HT1080 (cell line): ENCODE measurements at regions not wholly inside any gene's neighbourhood (a gene's known extent, or its start where the extent isn't known, plus 50 kb on each side); places are given as distances from the start of the nearest gene placed in this dataset.
A peak's percentile ranks its signal among the peaks of the same experiment; 100 is the strongest.
"Not testable (repeated sequence)": the region's sequence is repeated elsewhere in the genome, so short reads cannot be mapped to it uniquely, and the experiment has no call there.

Experiments used
- DNase-seq: peaks from one replicate; pipeline ENCODE4 v3.0.0-alpha.2; 2015; ENCODE audit warnings: low read depth

GRCh38 chr2:186379052-186379451, 107.0 kb upstream of the ZC3H15 start:
- DNase-seq = no peak

- DNase-seq = no peak
Measured at GRCh38 chr2:186380805-186381204, 105.3 kb upstream of the ZC3H15 start.

- no peak for DNase-seq
Measured at GRCh38 chr2:186381573-186381972, 104.5 kb upstream of the ZC3H15 start.

GRCh38 chr2:186382932-186383331, 103.1 kb upstream of the ZC3H15 start:
- DNase-seq = no peak

GRCh38 chr2:186384226-186384625, 101.8 kb upstream of the ZC3H15 start:
- no peak for DNase-seq

GRCh38 chr2:186385638-186386201, 100.3 kb upstream of the ZC3H15 start:
- DNase-seq = not testable (repeated sequence)

GRCh38 chr2:186399082-186399644, 86.9 kb upstream of the ZC3H15 start:
- no peak for DNase-seq

GRCh38 chr2:186405842-186406241, 80.2 kb upstream of the ZC3H15 start:
- DNase-seq = no peak

GRCh38 chr2:186407611-186408010, 78.4 kb upstream of the ZC3H15 start:
- DNase-seq = no peak

- no peak for DNase-seq
Measured at GRCh38 chr2:186410802-186411201, 75.3 kb upstream of the ZC3H15 start.

GRCh38 chr2:186422226-186422625, 63.8 kb upstream of the ZC3H15 start:
- peak; percentile 73 for DNase-seq

- DNase-seq = no peak
Measured at GRCh38 chr2:186423481-186423880, 62.6 kb upstream of the ZC3H15 start.

GRCh38 chr2:186424265-186424664, 61.8 kb upstream of the ZC3H15 start:
- no peak for DNase-seq

GRCh38 chr2:186425576-186425975, 60.5 kb upstream of the ZC3H15 start:
- no peak for DNase-seq

- no peak for DNase-seq
Measured at GRCh38 chr2:186426153-186427016, 59.7 kb upstream of the ZC3H15 start.

GRCh38 chr2:186427017-186427350, 59.1 kb upstream of the ZC3H15 start:
- not testable (repeated sequence) for DNase-seq

- DNase-seq = no peak
Measured at GRCh38 chr2:186427970-186428369, 58.1 kb upstream of the ZC3H15 start.

- no peak for DNase-seq
Measured at GRCh38 chr2:186429104-186429503, 57.0 kb upstream of the ZC3H15 start.

- no peak for DNase-seq
Measured at GRCh38 chr2:186431306-186431705, 54.8 kb upstream of the ZC3H15 start.

GRCh38 chr2:186433040-186433439, 53.0 kb upstream of the ZC3H15 start:
- no peak for DNase-seq

GRCh38 chr2:186433777-186434432, 52.2 kb upstream of the ZC3H15 start:
- DNase-seq = no peak
